Activated CD4-positive, alpha-beta T cell treated with anti-CD3 and anti-CD28 coated beads for 36 hours (primary cell): ENCODE measurements at regions not wholly inside any gene's neighbourhood (a gene's known extent, or its start where the extent isn't known, plus 50 kb on each side); places are given as distances from the start of the nearest gene placed in this dataset.
A peak's percentile ranks its signal among the peaks of the same experiment; 100 is the strongest.

Experiments
- ATAC-seq: fragments of 200-7000 bp; cut with Tn5 transposase; one replicate; pipeline ENCODE4 v1.10.0; 2021; ENCODE audit warnings: mild to moderate bottlenecking, moderate library complexity
- CTCF ChIA-PET: fragments of 350-600 bp; sonication (Branson Sonifier 250); formaldehyde crosslinking; loops from one replicate; lab custom pipeline; 2021; ENCODE audit warnings: antibody characterized with exemption; lab: Charles Lee
- POLR2A ChIA-PET: fragments of 350-600 bp; sonication (Branson Sonifier 250); formaldehyde crosslinking; loops from one replicate; lab custom pipeline; 2021; ENCODE audit warnings: antibody characterized with exemption, inconsistent platforms; lab: Charles Lee
- DNase-seq: peaks from one replicate; pipeline ENCODE4 v3.0.0-alpha.2; 2020
- H3K27ac Mint-ChIP-seq: one replicate; pipeline ENCODE4 v1.8.0; 2021; ENCODE audit warnings: mixed read lengths
- H3K27me3 Mint-ChIP-seq: one replicate; pipeline ENCODE4 v1.8.0; 2021; ENCODE audit warnings: mixed read lengths
- H3K36me3 Mint-ChIP-seq: one replicate; pipeline ENCODE4 v1.8.0; 2021; ENCODE audit warnings: low read depth, mixed read lengths
- H3K4me1 Mint-ChIP-seq: one replicate; pipeline ENCODE4 v1.8.0; 2021; ENCODE audit warnings: mixed read lengths
- H3K4me3 Mint-ChIP-seq: one replicate; pipeline ENCODE4 v1.8.0; 2021; ENCODE audit warnings: mild to moderate bottlenecking, moderate library complexity, mixed read lengths
- H3K9me3 Mint-ChIP-seq: one replicate; pipeline ENCODE4 v1.8.0; 2021; ENCODE audit warnings: low read depth, mixed read lengths
- intact Hi-C, 2 experiments: fragments of 100-400 bp; cut with DNase I in 1 of 2; cut with micrococcal nuclease in 1 of 2; formaldehyde crosslinking; loops; one replicate each; pipeline versions ENCODE4 v1.14.2 to v1.15.1; 2022 to 2024; cut with DNase I, micrococcal nuclease

DNA sequence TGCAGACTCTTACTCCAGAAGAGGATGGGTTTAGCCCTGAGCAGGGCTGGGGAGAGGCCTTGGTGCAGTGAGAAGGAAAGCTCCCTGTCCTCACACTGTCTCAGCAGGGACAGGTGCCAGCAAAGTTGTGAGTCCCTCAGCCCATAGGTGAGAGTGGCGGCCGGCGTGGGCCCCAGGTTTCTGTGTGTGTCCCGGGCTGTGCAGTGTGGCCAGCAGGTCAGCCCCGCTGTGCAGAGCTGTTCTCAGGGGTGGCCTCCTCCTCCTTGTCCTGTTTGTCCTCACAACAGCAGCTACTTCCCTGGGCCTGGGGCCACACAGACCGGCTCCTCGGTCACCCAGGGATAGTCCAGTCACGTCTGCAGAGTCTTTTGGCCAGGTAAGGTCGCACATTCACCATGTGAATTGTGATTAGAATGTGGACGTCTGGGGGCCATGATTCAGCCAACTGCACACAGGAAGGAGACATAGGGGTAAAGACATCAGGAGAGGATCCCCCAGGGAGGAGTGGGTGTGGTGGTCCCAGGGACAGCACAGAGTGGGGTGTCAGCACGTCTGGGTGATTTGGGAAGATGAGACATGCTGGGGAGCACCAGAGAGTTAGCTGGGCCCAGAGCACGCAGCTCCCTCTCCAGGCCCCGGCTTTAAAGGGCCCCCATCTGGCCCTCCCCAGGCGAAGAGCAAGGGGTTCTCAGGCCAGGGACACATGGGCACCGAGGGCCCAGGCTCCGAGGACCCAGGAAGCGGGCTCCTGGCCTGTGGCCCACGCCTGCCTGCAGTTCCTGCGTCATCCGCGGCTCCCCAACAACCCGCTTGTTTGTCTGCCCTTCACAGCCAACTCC lies 81.6 kb downstream of the MYEOV start:
- ATAC-seq (no peak), DNase-seq (no peak)
- Mint-ChIP-seq H3K27me3 (no peaks in the 10 kb centered on the region), H3K36me3 (no peaks in the 10 kb centered on the region), H3K9me3 (no peaks in the 10 kb centered on the region), H3K27ac (no peak overlapping the region), H3K4me1 (no peaks in the 10 kb centered on the region), H3K4me3 (no peak overlapping the region)
- CTCF ChIA-PET = no interaction called here
- intact Hi-C loops = no loop called here
- POLR2A ChIA-PET = no interaction called here

DNA sequence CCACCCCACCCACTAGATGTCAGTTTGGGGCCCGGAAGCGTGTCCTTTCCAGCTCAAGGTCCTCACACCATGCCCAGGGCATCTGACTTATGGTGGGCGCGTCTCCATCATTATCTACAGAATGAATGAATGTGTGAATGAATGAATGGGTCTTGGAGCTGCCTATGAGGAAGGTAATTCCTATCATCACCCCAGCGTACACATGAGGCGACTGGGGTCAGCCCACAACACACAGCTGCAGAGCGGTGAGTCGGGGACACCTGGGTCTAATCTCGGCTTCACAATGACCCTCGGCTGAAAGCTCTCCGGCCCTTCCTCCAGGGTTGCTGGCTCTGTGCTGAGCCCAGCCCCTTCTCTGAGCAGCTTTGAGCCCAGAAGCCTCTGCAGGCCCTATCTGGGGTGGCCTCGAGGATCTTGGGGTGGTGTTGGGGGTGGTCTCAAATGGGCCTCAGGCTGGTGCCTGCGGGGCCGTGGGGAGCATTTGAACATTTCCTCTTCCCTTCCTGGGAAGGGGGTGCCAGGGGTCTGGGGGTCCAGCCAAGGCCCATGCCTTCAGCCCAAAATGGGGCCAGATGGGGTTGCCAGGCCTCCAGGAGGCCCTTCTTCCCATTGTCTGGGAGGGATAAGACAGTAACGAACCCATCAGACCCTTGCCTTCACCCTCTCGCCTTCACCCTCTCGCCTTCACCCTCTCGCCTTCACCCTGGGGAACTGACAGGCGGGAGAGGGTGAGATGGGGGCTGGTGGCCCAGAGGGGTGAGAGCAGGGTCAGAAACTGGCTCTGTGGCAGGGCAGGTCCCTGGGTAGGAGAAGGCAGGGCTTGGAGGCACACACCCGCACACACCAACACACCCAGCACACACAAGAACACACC lies 82.4 kb downstream of the MYEOV start:
- Mint-ChIP-seq H3K9me3 (no peaks in the 10 kb centered on the region), H3K27me3 (no peaks in the 10 kb centered on the region), H3K4me1 (no peaks in the 10 kb centered on the region), H3K27ac (no peak overlapping the region), H3K36me3 (no peaks in the 10 kb centered on the region), H3K4me3 (no peak overlapping the region)
- POLR2A ChIA-PET = no interaction called here
- DNase-seq (no peak), ATAC-seq (no peak)
- intact Hi-C loops = no loop called here
- CTCF ChIA-PET = no interaction called here

DNA sequence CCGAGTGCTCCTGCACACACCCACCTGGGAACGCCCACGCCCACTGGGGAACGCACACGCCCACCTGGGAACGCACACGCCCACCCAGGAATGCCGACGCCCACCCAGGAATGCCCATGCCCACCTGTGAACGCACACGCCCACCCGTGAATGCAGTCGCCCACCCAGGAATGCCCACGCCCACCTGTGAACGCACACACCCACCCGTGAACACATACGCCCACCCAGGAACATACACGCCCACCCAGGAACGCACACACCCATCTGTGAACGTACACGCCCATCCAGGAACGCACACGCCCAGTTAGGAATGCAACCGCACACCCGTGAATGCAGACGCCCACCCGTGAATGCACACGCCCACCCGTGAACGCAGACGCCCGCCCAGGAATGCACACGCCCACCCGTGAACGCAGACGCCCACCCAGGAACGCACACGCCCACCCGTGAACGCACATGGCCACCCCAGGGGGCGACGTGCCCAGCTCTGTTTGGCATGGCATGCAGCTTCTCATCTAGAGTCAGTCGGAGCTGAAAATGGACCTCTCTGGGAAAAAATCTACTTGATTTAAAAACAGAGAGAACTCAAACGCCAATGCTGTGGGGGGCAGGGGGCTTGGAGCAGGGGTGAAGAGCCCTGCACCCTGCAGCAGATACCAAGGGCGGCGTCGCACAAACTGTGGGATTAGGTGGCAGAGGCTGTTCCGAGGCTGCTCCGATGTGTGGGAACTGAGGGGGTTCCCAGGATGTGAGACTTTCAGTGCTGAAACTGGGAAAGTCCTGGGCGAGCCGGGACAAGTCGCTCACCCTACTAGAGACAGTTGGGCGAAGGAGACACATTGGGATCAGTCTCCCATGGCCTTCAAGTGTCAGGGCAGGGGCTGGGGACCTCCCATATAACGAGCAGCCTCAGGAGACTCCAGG lies 83.3 kb downstream of the MYEOV start:
- DNase-seq = no peak
- no peaks in the 10 kb centered on the region for H3K36me3 Mint-ChIP-seq

DNA sequence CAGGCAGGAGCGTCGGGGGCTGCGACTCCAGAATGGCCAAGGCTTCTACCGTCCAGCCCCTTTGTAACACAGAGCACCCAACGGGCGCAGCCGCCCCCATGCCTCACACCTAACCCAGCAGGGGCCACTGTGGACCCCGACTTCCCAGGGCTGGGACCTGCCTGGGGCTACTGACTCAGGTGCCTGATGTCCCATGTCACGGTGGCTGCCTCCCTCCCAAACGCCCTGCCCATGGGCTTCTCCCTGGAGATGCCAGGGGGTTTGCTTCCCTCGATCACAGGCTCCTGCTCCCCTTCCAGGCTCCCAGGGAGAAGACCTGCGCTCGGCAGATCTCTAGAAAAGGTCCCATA lies 84.0 kb downstream of the MYEOV start:
- no peak overlapping the region for H3K4me3 Mint-ChIP-seq
- ATAC-seq = no peak
- H3K27ac Mint-ChIP-seq = no peak overlapping the region
- CTCF ChIA-PET = no interaction called here
- H3K4me1 Mint-ChIP-seq = no peaks in the 10 kb centered on the region
- H3K9me3 Mint-ChIP-seq = no peaks in the 10 kb centered on the region
- intact Hi-C loops = no loop called here
- no peak for DNase-seq
- no peaks in the 10 kb centered on the region for H3K27me3 Mint-ChIP-seq
- POLR2A ChIA-PET = no interaction called here
- H3K36me3 Mint-ChIP-seq = no peaks in the 10 kb centered on the region

More for the DNA sequence above, 83.3 kb downstream of the MYEOV start:
- Mint-ChIP-seq H3K4me3 (no peak overlapping the region), H3K4me1 (no peaks in the 10 kb centered on the region), H3K9me3 (no peaks in the 10 kb centered on the region), H3K27ac (no peak overlapping the region), H3K27me3 (no peaks in the 10 kb centered on the region)
- intact Hi-C loops = no loop called here
- ATAC-seq = no peak
- ChIA-PET CTCF (interaction anchor here (0.6 kb wide), 1 partner anchor 11 kb away, joined by 3 read pairs; no protein-coding TSS in a partner anchor), POLR2A (no interaction called here)

DNA sequence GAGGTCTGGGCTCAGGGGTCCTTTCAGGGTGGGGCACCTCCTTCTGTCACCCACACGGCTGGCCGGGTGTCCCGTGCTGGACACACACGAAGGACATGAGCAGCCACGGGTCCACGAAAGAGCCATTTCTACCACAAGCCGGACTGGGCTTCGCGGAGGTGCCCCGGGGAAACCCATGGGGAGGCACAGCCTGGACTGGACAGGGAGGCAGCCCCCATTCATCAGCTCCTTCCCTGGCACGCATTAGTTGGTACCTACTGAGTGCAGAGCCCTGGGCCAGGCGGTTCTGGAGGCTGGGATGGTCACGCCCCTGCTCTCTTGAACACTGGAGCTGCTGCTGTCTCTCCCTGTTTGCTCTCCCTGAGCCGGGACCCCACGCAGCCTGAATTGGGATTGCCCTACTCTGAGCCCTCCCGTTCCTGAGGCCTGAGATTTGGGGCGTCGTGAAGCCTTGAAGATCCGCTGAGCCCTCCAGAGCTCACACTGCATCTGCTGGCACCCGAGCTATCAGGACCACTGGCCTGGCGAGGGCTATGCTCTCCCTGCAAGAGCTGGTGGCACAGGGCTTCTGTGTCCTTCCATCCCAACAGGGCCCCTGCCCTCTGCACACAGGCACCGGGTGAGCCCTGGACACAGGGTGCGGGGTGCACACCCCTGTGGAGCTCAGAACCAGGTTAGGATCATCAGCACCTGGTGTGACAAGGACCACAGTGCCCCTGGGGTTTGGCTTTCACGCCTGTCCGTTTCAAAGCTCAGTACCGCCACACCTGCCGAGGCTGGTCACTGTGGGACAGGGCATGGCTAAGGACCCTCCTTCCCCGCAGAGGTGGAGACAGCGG lies 84.6 kb downstream of the MYEOV start:
- Mint-ChIP-seq H3K27me3 (no peaks in the 10 kb centered on the region), H3K9me3 (no peaks in the 10 kb centered on the region), H3K27ac (no peak overlapping the region), H3K36me3 (no peaks in the 10 kb centered on the region), H3K4me3 (no peak overlapping the region), H3K4me1 (no peaks in the 10 kb centered on the region)
- ATAC-seq (no peak), DNase-seq (no peak)
- CTCF ChIA-PET = no interaction called here
- intact Hi-C loops = no loop called here
- POLR2A ChIA-PET = no interaction called here

DNA sequence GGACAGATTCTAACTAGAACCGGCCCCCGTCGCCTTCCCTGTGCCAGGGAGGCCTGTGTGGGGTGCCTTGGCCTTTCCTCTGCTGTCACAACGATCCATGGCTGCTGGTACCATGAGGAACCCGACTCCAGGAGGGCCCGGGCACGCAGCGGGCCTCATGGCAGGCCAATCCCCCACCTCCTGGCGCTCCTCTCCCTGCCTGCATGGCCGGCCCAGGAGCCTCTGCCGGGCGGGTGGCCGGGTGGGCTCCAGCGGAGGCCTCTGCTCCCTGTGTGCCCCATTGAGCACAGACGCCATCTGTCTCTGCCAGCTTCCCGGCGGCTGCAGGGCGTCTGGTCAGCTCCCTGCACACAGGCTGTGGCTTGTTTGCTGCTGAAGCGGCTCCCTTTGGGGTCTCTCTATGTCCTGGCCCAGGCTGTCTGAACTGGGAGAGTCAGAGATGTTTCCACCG lies 86.5 kb downstream of the MYEOV start:
- Mint-ChIP-seq H3K4me3 (no peak overlapping the region), H3K27ac (no peak overlapping the region), H3K36me3 (no peaks in the 10 kb centered on the region), H3K4me1 (no peaks in the 10 kb centered on the region), H3K27me3 (no peaks in the 10 kb centered on the region), H3K9me3 (no peaks in the 10 kb centered on the region)
- no peak for ATAC-seq
- ChIA-PET POLR2A (no interaction called here), CTCF (no interaction called here)
- DNase-seq = no peak
- intact Hi-C loops = no loop called here

DNA sequence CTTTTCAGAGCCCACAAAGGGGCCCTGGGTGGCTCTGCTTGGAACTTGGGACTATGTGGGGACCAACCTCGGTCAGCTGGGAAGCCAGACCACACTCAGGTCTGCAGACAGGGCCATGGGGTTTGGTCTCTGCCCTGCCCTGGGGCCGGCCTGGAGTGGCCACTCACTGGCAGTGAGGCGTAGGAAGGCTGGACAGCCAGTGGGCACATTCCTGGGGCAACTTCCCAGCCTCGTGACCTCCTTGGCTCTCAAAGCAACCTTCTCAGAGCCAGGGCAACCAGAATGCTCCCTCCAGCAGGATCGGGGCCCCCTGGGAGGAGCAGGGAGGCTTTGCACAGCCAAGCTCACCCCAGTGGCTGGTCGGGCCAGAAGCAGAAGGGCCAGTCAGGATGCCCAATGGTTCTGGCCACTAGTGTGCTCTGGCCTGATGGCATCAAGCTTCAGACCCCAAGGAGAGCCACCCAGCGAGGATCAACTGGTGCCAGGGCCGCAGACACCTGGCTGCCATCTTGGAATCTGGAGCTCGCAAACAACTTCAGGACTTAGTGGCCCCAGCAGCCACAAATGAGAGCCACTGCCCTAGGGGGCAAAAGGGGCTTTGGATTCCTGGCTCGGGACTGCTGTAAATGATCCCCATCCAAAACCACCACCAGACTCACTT lies 87.1 kb downstream of the MYEOV start:
- POLR2A ChIA-PET = no interaction called here
- Mint-ChIP-seq H3K9me3 (no peaks in the 10 kb centered on the region), H3K36me3 (no peaks in the 10 kb centered on the region), H3K4me1 (no peaks in the 10 kb centered on the region), H3K27me3 (no peaks in the 10 kb centered on the region), H3K27ac (no peak overlapping the region), H3K4me3 (no peak overlapping the region)
- DNase-seq = no peak
- intact Hi-C loops = no loop called here
- ATAC-seq = no peak
- CTCF ChIA-PET = interaction anchor here (1.1 kb wide), 1 partner anchor 12 kb away, joined by 3 read pairs; no protein-coding TSS in a partner anchor

DNA sequence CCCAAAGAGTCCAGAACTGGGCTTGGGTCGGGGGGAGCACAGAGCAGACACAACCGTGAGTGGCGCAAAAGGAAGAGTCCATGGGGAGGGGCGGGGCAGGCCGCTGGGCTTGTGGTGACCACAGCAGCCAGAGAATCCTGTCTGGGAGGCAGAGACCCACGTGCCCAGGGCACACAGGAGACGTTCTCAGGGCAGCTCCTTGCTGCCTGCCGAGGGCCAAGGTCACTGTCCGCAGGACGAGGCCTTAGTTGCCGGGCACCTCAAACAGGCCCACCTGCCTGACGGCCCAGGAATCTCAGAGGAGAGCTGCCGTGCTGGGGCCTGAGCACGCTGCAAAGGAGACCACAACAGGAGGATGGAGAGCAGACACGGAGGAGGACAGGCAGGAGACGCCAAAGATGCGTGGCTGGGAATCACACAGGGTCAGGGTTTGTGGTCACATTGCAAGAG lies 87.8 kb downstream of the MYEOV start:
- Mint-ChIP-seq H3K36me3 (no peaks in the 10 kb centered on the region), H3K4me1 (no peaks in the 10 kb centered on the region), H3K9me3 (no peaks in the 10 kb centered on the region), H3K27me3 (no peaks in the 10 kb centered on the region), H3K27ac (no peak overlapping the region), H3K4me3 (no peak overlapping the region)
- DNase-seq = no peak
- CTCF ChIA-PET = interaction anchor here (1.1 kb wide), 1 partner anchor 13 kb away, joined by 3 read pairs; no protein-coding TSS in a partner anchor
- intact Hi-C loops = no loop called here
- no peak for ATAC-seq
- POLR2A ChIA-PET = no interaction called here

DNA sequence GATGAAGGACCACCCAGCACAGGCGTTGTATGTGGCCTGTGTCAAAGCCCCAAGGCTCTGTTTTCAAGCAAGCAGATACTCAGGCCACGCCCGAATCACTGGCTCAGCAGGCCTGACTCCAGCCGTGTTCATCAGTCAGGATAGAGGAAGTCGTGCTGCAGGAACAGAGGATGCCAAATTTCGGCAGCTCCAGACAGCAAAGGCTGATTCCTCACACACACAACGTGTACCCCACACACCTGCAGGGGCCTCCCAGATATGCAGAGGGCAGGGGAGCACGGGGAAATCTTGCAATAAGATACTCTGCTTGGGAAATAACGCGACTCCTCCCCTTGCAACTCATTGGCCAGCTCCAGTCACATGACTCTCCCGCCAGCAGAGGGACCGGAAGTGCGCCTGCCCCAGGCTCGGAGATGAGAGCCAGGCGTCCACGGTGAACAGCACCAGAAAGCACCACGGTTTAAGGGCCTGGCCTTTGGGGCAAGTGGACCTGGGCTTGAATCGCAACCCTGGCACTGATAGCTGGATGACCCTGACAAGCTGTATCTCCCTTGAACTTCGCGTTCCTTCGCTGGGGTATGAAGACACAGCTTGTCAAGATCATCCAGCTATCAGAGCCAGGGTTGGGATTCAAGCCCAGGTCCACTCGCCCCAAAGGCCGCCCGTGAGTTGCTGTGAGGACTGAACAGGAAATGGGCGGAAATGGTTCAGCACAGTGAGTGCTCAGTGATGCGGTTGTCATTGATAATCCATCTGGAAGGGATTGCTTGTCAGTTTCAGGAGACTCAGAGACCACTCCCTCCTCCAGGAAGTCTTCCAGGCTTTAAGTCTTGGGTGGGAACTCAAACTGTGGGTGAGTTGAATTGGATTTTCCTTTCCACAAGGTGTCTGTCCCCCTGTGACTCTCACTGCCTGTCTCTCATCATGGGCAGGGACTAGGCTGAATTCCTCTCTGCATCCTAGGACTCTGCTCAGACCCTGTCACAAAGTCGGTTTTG lies 88.5 kb downstream of the MYEOV start:
- ChIA-PET CTCF (interaction anchor here (0.6 to 1.1 kb wide), 4 partner anchors 13 to 357 kb away, joined by 3 read pairs; no protein-coding TSS in a partner anchor), POLR2A (no interaction called here)
- H3K27me3 Mint-ChIP-seq = no peaks in the 10 kb centered on the region
- ATAC-seq (no peak), DNase-seq (peak; percentile 8)
- intact Hi-C loops = no loop called here
- no peaks in the 10 kb centered on the region for H3K36me3 Mint-ChIP-seq
- H3K9me3 Mint-ChIP-seq = peaks cover 2% of the 10 kb centered on the region
- no peak overlapping the region for H3K27ac Mint-ChIP-seq
- no peak overlapping the region for H3K4me3 Mint-ChIP-seq
- no peaks in the 10 kb centered on the region for H3K4me1 Mint-ChIP-seq
